GM21381 (cell line): ENCODE measurements at regions not wholly inside any gene's neighbourhood (a gene's known extent, or its start where the extent isn't known, plus 50 kb on each side); places are given as distances from the start of the nearest gene placed in this dataset.

Experiments
- ATAC-seq: cut with Tn5 transposase; IDR thresholded peaks from one replicate; pipeline ENCODE4 v1.9.1; 2021; ENCODE audit warnings: mild to moderate bottlenecking, moderate library complexity; ENCODE audit not compliant: unreplicated experiment

DNA sequence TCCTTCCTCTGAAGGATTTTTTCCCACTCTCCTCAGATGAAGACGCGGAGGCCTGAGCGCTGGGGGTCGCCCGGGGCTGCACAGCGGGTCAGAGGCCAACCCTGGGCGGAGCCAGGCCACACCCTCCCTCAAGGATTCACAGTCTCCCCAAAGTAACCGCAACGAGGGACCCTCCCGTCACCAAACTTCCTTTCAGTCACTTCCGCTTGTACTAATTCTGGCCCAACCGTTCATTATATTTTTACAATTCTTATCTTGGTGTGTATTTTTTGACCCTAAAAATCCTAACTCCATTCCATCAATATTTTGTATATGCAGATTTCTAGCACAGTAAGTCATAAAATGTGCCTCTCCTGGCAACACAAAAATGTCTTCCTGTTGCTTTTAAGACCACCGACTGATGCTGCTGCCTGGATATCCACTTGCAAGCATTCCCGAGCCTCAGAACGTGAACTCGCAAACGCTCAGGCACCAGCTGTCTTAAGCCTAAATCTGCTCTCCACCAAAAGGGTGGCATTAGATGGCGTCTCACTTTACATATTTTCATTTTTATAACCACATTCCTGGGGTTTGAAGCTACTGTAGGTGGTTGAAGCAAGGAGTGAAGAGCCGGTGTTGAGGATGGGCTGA, 128.0 kb downstream of the DLL1 start:
- ATAC-seq, result no peak

GRCh38 chr6:170162011-170162774, 128.7 kb downstream of the DLL1 start:
- ATAC-seq, result no peak

- no peak for ATAC-seq
Measured at GRCh38 chr6:170160628-170161611, 130.0 kb downstream of the DLL1 start.

GRCh38 chr6:170160031-170160627, 130.7 kb downstream of the DLL1 start:
- no peak for ATAC-seq

DNA sequence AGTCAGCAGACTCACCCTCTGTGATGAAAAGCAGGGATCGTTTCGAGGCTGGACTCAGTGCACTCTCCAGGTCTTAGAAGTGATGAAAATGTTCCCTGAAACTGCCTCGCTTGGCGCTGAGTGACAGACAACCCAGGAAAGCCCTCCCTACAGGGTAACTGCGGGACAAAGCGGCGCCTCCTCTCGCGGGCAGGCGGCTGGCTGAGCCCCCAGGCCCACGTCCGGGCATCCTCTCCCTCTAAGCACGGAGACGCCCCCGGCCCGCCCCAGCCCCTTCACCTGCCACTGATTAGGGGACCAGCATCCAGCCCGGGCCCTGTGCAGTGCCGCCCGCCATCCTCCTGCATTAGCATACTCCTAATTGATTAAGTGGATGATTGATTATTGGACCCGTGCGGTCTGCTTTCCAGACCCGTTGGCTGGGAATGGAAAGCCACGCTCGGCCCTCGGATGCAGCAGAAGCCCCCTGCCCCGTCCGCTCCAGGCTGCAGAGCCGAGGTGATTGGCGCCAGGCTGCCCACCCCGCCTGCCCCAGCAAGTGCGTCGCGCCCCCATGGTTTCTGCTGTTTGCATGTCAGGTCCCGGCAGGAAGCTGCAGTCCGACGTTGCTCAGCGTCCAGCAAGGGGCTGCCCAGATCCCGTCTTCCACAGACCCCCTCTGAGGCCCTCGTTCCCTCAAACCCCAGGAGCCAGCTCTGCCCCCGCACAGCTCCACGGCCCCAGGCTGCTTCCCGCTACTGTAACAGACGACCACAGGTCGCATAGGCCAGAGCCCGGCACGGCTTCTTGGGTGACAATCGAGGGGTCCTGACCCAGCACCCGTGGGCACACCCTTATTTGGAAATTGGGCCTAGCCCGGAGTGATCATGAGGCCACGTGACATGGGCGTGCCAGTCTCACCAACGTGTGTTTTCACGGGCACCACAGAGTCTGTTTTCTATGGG, 131.6 kb downstream of the DLL1 start:
- ATAC-seq, result no peak

DNA sequence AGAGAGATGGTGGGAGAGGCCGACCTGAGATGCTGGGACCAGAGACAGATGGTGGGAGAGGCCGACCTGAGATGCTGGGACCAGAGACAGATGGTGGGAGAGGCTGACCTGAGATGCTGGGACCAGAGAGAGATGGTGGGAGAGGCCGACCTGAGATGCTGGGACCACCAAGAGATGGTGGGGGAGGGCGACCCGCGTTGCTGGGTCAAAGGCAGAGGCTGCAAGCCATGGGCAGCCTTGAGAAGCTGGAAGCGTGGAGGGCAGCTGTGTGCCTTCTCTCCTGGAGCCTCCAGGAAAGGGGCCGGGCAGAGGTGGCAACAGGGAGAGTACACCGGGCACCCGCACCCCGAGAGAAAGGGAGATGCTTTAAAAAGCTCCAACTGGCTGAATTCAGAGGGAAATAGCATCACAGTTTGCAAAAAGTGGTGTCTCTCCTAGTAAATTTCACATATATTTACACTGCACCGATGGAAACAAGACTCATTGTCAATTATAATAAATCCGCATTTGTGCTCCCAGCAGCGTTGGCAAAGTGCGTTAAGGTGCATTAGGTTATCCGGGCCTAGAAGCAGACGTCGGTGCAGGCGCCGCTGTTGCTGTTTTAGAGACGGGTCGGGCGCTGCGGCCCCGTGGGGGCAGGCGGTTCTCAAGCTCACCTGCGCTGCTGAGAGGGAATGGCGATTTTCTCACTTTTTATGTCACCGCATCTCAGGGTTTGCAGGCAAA, 132.4 kb downstream of the DLL1 start:
- ATAC-seq, result no peak

DNA sequence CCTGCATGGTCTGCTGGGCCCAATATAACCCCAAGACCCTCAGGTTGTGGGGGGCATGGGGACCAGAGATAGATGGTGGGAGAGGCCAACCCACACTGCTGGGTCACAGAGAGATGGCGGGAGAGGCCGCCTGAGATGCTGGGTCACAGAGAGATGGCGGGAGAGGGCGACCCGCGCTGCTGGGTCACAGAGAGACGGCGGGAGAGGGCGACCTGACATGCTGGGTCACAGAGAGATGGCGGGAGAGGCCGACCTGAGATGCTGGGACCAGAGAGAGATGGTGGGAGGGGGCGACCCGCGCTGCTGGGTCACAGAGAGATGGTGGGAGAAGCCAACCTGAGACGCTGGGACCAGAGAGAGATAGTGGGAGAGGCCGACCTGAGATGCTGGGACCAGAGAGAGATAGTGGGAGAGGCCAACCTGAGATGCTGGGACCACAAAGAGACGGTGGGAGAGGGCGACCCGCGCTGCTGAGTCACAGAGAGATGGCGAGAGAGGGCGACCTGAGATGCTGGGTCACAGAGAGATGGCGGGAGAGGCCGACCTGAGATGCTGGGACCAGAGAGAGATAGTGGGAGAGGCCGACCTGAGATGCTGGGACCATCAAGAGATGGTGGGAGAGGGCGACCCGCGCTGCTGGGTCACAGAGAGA, 133.2 kb downstream of the DLL1 start:
- ATAC-seq, result no peak

GRCh38 chr6:170156448-170157375, 134.2 kb downstream of the DLL1 start:
- no peak for ATAC-seq

- no peak for ATAC-seq
Measured at GRCh38 chr6:170155464-170156196, 135.2 kb downstream of the DLL1 start.

GRCh38 chr6:170153436-170154319, 137.2 kb downstream of the DLL1 start:
- no peak for ATAC-seq

GRCh38 chr6:170152989-170153388, 137.9 kb downstream of the DLL1 start:
- ATAC-seq, result no peak

DNA sequence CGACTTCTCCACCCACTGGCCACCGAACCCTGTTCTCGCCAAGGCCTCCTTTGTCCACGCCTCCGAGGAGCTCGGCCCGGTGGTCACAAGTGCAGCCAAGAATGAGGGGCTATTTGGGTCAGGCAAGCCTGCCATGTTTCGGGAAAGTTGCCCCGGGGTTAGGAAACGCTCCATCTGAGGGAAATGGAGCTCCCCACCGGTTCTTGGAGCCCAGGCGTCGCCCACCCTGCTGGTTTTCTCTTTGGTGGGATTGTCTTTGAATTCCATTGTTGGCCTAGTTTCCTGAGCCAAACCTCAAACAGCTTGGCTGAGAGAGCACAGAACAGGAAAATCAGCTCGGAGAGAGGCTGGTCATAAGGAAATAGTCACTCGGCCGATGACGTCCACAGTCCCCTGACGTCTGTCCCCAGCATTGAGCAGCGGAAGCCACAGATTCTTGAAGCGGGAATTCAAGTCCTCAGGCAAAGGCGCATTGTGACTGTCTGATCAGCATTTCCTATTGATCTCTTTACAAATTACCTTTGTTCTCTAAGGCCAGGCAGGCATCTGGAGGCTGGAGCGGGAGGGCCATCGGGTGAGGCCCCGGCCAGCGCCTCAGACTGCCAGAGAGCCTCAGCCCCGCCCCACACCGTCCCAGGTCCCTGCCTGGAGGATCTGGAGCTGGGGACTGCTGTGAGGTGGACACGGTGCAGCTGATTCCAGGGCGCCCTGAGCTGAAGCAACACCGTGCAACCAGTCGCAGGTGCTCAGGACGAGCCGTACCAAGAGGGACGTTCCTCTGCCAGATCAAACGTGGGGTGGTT, 138.6 kb downstream of the DLL1 start:
- ATAC-seq, result no peak

GRCh38 chr6:170151804-170152123, 139.1 kb downstream of the DLL1 start:
- ATAC-seq, result no peak

- ATAC-seq, result no peak
Measured at GRCh38 chr6:170151321-170151771, 139.5 kb downstream of the DLL1 start.

DNA sequence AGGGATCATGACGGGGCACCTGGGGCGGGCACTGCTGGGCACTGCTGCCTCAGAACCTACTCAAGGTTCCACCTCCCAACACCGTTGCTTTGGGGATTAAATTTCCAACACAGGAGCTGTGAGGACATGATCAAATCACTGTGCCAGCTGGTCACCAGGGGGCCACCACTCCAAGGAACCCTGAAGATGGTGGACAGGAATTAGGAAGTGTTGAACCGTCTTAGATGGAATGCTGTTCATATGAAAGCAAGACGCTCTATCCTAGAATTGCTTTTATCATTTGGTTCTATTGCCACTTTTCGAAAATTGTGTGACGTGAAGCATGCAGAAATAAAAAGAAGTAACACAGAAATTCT, 140.3 kb downstream of the DLL1 start:
- no peak for ATAC-seq
